Activated CD8-positive, alpha-beta memory T cell treated with anti-CD3 and anti-CD28 coated beads for 48 hours (primary cell): ENCODE measurements at regions not wholly inside any gene's neighbourhood (a gene's known extent, or its start where the extent isn't known, plus 50 kb on each side); places are given as distances from the start of the nearest gene placed in this dataset.
"Not testable (repeated sequence)": the region's sequence is repeated elsewhere in the genome, so short reads cannot be mapped to it uniquely, and the experiment has no call there.

Experiments used
- DNase-seq, 3 experiments: peaks; one replicate each; pipeline ENCODE4 v3.0.0-alpha.2; 2020; ENCODE audit warnings: low read depth in 2 of 3, low spot score in 2 of 3

DNA sequence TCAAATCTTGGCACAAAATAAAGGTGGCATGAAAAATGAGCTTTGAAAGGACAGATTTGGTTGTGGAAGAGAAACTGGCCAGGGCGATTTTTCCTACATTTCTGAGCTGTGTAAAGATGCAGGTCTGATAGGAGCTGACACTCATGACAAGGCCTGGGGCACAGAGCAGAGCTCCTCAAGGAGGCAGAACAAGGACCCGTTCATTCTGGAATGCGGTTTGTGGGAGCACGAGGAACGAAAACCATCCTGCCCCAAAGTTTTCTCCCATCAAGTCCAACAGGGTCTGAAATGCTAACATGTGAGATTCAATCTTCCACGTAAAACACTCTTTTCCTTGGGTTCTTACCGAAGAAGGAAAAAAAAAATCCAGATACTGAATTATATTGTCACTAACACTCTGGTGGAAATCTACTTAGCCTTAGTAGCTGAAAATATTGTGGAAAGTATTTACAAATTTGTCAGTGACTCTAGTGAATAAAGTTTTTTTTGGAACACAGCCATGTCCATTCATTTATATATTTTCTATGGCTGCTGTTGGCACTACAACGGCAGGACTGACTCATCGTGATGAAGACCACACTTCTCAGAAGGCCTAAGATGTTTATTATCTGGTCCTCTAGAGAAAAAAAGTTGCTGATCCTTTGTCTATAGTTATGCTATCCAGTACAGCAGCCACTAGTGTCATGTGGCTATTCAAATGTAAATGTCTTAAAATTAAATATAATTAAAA, 215.7 kb downstream of the BAMBI start:
- no peak for DNase-seq

DNA sequence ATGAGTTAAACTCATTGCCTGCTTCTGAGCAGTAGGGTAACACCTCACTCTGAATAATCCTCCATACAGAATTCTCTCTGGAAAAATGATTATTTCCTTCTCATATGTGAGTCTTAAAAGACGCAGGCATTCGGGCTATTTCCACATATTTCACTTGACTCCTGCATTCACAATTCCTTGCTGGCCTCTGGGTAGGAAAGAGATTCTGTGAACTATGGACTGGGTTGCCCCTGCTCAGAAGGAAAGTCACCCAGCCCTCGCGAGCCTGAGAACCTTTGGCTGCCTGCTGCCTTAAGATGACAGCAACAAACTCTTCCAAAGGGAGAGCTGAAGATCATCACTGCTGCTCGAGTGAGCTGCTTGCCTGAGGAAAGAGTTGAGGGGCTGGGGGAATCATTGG, 216.8 kb downstream of the BAMBI start:
- no peak for DNase-seq

DNA sequence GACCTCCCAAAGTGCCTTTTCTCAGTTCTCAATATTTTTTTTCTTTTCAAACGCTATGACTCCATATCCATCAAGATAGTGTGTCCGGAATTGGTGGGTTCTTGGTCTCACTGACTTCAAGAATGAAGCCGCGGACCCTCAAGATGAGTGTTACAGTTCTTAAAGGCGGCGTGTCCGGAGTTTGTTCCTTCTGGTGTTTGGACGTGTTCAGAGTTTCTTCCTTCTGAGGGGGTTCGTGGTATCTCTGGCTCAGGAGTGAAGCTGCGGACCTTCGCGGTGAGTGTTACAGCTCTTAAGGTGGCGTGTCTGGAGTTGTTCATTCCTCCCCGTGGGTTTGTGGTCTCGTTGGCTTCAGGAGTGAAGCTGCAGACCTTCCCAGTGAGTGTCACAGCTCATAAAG, 218.3 kb downstream of the BAMBI start:
- DNase-seq, result not testable (repeated sequence)

DNA sequence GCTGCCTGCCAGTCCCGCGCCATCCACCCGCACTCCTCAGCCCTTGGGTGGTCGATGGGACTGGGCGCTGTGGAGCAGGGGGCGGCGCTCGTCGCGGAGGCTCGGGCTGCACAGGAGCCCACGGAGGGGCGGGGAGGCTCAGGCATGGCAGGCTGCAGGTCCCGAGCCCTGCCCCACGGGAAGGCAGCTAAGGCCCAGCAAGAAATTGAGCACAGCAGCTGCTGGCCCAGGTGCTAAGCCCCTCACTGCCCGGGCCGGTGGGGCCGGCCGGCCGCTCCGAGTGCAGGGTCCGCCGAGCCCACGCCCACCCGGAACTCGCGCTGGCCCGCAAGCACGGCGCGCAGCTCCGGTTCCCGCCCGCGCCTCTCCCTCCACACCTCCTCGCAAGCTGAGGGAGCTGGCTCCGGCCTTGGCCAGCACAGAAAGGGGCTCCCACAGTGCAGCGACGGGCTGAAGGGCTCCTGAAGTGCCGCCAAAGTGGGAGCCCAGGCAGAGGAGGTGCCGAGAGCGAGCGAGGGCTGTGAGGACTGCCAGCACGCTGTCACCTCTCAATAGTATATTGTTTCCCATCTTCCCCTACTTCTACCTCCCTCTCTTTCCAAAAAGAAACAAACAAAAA, 219.6 kb downstream of the BAMBI start:
- not testable (repeated sequence) for DNase-seq

DNA sequence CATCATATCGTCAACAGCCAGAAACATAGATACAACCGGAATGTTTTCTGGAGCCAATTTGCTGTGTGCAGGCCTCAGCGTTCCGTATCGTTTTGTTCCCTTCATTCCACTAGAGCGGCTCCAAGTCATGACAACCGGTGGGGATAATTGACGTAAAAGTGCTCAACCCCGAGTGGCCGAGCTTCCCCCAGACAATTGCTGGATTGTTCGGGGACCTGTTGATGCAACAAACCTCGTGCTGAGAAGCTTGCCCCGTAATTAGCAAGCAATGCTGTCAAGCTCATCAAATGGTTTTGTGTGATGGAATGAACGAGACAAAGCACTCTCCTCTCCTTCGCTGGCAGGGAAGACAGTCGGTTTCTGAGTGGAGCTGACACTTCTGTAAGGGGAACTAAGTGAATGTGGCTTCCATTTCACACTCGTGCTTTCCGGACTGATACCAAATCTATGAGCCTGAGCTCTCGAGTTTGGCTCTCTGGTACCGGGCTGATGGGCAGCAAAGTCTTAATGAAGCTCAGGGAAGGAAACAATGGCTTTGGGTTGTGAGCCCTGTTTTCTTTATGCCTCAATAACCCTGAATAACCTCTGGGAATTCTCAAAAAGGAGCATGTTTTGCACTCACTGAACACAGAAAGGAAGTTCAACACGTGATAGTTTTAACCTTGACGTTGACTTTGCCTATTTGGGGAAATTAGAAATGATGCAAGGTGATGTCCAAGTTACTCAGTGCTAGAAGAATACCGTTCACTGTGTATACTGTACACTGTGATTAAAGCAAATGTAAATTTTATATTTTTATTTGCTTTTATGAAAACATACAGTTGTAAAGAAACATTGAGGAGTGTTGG, 220.5 kb downstream of the BAMBI start:
- no peak for DNase-seq

DNA sequence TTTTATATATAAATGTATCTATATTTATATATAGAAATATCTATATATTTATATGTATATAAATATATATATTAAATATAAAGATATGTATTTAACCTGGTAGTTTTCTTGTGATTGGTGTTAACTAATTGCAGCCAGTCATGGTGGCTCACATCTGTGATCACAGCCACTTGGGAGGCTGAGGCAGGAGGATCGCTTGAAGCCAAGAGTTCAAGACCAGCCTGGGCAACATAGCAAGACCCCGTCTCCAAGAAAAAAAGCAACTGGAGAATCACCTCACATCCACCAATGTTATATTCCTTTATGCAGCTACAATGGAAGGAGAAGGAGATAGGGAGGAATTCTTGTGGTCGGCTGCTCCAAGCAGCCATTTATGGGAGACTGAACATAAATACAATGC, 224.9 kb downstream of the BAMBI start:
- no peak for DNase-seq

DNA sequence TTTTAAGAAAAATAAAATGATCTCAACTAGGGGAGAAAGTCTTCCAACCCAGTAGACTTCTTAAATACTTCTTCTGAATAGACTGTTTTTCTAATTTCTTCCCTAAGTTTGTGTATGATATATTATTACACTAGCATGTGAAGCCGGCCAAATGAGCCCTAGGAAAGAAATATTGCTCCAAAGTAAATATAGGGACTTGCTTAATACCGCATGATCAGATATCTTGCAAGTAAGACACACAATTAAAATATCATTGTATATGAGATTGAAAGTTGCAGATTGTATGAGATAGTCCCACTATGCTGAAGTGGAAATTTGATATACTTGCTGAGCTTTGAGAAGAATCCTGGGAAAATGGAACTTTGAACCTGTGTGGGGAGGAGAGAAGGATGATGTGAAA, 225.7 kb downstream of the BAMBI start:
- no peak for DNase-seq

DNA sequence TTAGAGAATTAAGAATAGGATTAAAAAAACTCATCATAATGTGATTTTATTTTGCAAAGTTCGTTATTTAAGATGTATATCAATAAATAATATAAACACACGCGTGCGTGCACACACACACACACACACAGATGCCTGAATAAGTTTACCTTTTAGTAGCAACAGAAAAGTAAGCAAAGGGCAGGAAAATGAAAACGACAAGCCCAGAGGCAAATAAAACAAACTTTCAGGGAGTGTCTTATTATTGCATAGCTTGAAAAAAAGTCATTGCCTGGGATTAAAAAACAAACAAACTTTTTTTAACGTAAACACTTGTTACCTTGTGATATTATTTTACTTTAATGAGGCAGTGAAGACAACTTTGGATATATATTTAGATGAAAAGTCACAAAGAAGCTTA, 226.4 kb downstream of the BAMBI start:
- no peak for DNase-seq

DNA sequence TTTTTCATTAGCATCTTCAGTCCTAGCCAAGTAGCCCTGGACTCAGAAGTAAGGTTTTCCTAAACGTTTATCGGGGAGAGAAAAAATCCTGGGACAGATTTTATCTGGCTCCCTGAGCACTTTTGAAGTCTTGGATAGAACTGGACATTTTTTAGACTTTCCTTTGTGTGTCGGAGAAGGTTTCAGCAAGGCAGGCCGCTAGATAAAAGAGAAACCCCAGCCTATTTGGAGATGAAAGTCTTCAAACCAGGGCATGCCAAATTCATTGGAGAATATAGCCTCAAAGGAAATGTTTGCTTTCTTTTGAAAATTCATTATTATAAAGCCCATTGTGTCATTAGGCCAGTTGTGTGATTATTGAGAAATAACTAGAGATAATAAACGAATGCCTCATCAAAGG, 228.1 kb downstream of the BAMBI start:
- DNase-seq, result no peak

DNA sequence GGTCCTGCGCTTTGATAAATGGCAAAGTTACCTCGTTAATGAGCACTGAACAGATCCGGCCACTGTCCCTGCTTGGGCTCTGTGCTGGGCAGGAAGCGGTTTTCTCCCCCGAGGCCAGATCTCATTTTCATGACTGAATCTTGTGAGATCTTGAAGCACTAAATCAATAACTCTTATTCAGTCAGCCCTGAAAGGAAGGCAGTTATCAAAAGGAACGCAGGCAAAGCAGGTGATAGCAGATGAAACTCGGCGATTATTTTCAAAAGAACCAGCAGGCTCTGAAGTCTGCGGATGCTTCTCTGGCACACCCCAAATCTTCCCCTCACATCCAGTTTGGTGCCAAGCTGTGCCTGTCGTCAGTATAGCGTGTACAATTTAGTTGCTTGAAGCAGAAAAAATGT, 228.7 kb downstream of the BAMBI start:
- no peak for DNase-seq

DNA sequence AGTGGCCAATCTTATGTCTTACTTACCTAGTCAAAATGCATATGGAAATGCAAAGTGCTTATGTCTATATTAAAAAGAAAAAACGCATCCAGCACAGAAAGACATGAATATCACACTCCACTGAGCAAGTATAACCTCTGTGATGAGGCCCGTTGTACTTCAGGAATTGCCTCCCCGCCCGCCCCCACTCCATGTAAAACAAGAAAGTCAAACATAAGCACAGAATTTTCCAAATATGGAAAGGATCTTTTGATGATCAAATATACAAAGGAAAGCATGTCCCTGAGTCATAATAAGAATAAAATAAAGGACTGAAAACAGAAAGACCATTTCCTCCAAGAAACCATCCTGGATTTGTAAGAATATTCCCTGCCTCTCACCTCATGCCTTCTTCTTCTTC, 229.1 kb downstream of the BAMBI start:
- DNase-seq, result no peak

DNA sequence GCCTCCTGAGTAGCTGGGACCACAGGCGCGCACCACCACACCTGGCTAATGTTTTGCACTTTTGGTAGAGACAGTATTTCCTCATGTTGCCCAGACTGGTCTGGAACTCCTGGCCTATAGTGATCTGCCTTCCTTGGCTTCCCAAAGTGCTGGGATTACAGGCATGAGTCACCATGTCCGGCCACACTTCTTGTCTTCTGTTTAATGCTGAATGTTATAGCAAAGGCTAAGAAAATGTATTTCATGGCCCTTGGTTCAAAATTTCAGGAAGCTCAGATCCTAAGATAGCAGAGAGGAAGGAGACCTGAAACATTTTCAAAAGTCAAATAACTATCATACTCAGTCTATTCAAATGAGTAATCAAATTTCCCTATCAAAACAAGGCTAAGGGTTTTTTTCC, 229.6 kb downstream of the BAMBI start:
- no peak for DNase-seq

DNA sequence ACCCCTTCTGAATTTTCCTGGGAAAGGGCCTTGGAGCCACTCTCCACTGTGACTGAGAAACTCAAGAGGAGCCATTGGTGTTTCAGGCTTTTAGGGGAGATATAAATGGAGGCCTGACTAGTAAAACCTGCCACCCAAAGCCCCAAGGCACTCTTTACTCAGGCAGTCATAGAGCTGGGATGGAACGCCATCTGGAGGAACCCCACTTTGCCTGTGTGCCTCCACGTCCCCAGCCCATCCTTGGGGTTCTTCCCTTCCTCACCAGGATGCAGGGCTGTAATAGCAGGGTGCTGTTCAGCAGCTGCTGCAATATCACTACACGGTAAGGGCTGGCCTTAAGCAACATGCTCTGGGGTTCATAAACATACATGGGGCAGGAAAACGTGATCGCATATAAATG, 232.6 kb downstream of the BAMBI start:
- no peak for DNase-seq

DNA sequence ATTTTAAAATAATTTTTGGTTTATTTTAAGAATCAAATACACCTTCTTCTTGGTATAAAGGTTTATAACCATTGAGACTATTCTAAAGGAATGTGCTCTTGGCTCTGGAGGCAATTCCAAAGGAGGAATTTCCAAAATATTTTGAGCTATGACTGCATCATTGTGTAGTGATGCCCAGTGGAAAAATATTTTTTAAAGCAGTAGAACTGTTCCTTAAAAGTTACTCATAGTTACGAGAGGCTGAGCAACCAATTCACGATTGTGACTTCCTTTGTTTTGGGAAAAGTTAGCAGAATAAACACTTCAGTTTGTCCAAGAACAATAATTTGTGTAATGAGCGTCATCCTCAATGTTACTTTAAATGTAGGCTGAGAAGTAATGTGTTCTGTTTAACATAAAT, 233.6 kb downstream of the BAMBI start:
- no peak for DNase-seq

DNA sequence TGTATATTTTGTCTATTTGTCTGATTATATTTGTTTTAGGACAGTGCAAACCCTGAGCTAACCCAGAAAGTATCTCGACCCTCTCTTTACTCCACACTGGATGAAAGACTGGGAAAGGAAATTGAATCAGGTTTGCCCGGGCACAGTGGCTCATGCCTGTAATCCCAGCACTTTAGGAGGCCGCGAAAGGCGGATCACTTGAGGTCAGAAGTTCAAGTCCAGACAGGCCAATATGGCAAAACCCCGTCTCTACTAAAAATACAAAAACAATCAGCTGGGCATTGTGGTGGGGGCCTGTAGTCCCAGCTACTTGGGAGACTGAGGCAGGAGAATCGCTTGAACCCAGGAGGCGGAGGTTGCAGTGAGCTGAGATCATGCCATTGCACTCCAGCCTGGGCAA, 234.2 kb downstream of the BAMBI start:
- not testable (repeated sequence) for DNase-seq

DNA sequence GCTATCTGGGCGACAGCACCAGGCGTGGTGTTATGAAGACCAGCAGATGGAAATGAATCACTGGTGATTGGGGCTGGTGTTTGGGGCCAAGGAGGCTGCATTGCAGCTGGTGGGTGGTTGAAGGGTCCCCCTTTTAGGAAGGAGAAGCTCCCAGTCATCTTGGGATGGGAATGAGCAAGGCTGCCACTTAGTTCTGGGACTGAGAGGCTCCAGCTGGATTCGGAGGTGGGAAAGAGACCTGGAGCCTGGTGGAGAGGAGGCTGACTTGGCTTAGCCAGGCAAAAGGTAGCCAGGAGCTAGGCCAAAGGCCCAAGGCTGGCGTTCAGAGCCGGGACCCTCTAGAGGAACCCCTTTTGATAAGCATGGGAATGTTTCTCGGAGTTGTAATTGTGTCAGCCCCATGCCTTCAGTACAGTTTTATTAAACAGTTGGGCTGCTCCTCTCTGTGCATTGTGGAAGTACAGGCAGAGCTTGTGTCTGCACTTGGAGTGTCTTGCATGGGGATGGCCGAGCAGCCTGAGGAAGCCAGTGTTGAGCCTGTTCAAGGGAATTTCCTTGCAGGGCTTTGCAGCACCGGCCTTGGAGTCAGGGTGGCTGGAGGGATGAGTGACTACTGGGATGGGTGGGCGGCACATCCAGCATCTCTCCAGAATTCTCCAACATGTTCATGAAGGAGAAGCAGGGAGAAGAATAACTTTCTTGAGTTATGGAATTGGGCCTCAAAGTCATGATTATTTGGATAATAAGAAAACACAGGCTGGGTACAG, 234.9 kb downstream of the BAMBI start:
- DNase-seq, result no peak

DNA sequence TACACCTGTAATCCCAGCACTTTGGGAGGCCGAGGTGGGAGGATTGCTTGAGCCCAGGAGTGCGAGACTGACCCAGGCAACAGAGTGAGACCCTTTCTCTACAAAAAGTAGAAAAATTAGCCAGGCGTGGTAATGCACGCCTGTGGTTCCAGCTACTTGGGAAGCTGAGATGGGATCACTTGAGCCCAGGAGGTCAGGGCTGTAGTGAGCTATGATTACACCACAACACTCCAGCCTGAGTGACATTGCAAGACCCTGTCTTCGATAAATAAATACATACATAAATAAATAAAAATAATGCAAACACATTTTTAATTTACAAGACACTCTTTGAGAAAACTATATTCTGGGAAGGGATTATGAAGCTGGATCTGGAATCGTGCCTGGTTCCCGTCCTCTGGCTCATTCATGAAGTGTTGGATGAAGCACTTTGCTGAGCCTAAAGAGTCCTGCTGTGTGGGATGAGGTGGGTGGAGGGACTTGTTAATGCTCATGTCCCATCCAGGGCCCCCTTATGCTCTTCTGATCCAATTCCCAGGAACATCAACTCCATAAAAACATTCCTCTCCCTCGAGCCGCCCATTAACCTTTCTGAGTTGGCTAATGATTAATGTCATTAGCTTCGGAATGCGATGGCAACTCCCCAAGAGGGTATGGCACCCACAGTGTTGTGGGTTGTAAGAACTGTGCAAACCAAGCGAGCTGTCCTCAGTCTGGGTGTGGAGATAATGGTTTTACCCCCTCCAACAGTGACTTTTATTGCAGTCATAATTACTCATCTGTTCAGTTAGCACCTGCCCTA, 236.3 kb downstream of the BAMBI start:
- DNase-seq, result no peak

DNA sequence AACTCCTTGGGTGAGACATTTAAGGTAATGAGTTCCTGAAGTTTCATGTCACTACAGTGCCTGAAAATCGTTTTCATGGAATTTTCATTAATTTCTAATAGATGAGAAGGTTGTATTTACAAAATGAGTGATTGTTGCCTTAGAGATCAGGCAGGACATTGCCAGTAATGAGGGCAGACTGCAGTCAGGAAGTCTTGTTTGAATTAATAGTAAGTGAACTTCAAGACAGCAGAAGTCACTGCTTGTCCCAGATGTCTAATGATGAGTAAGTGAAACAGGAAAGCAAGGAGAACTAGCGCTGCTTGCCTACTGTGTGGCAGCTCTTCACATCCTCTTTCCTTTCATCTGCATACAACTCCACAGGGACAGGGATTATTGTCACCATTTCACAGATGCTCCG, 237.4 kb downstream of the BAMBI start:
- DNase-seq, result no peak

DNA sequence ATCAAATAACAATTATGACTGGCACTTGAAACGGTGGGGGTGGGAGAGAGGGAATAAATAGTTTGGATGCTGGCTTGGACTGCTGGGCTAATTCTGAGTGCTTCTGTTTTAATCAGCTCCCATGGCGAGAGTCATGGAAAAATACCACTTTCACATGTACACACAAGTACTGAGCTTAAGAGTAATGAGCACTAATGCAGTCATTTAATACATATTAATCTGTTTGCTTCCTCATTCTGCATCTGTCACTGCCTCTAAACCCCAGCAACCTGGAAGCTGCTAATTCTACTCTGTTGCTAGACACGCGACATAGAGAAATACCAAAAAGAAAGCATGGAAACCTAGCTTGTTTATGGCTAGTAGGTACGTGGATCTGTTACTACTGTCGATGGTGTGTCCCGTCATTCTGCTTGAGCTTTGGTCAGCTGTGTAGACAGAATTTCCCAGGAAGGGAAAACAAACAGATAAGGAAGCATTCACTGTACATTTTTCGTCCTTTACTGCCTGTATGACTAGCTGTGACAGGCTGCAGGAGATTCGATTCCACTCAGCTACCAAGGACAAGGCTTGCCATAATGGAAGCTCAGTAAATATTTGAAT, 238.8 kb downstream of the BAMBI start:
- DNase-seq, result no peak

DNA sequence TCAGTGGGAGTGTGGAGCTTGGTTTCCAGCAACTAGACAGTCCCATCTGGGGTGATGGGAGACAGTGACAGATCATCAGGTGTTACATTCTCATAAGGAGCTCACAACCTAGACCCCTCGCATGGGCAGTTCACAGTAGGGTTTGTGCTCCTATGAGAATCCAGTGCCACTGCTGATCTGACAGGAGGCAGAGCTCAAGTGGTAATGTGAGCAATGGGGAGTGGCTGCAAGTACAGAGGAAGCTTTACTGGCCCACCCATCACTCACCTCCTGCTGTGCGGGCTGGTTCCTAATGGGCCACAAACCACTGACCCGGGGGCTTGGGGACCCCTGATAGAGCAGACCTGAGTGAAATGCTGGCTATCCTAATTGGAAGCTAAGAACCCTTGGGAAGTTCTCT, 242.8 kb downstream of the BAMBI start:
- no peak for DNase-seq
